ENCODE measurements at regions not wholly inside any gene's neighbourhood (a gene's known extent, or its start where the extent isn't known, plus 50 kb on each side); places are given as distances from the start of the nearest gene placed in this dataset.

DNA sequence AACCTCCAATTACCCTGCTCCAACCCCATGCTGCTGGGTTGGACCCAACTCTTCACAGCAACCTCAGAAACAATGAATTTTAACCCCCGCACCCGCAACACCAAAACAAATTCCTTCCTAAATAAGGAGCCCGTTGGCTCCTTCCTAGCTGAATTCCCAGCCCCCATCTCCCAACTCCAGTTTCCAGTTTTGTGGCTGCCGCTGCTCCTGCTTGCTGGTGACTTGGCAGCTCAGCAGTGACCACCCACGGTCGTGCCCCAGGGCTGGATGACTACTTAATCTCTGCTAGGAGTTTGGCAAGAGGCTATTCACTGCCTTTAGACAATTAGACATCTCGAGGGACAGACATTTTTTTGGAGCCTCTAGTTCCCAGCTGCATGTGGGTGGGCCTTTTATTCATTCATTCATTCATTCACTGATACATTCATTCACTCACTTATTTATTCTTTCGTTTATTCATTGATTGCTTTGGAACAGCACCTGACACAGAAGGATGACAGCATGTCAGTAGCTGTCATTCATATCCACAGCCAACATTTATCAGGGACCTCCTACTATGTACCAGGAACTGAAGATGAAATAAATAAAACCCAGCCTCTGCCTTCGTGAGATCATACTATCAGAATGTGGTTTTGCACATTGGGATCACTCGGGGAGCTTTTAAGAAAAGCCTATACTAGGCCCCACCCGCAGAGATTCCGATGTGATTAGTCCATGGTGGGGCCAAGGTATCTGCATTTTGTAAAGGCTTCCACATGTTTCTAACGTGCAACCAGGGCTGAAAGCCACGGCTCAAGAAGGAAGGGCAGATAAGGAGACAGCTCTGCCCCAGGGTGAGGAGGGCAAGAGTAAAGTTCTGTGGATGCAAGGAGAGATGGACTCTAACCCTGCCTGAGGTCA is 256.5 kb downstream of the SHQ1 start:
- DNase-seq, result no peak

- DNase-seq, result no peak
These were observed 257.5 kb downstream of the SHQ1 start for GRCh38 chr3:72590732-72591221.

DNA sequence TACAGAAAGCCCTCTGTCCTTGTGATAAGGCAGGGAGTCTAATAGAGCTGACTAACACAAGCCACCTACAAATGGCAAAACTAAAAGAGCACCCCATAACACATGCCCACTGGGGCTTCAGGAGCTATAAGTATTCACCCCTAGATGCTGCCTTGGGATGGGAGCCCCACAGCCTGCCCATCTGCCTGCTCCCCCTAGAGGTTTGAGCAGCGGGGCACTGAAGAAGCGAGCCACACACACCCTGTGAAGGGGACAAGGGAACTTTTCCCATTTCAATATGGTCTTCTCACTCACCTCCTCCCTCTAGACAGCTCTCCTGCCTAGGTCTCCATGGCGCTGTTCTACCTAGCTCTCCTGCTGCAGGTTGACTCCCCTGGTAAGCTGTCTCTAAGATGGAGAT is 261.0 kb downstream of the SHQ1 start:
- DNase-seq, result no peak

- no peak for DNase-seq
These were observed 261.6 kb downstream of the SHQ1 start for GRCh38 chr3:72586694-72587093.

DNA sequence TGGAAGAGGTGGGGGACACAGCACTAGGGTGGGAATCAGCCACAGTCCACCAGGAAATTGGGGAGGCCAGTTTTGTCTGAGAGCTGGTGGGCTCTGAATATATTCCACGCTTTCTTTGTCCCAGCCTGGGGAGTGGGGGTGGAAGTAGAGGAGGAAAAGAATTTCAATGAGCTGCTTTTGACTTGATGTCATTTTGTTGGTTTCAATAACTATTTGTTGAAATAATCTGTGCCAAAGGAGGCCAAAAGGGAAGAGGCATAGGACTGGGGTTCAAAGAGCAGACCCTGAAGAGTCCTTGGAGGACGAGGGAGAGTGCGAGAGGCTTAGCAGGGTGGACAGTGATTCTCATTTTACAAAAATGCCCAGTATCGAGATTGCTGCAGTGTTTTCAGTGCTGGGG is 262.3 kb downstream of the SHQ1 start:
- no peak for DNase-seq

GRCh38 chr3:72584262-72584661 is 264.0 kb downstream of the SHQ1 start:
- no peak for DNase-seq

DNA sequence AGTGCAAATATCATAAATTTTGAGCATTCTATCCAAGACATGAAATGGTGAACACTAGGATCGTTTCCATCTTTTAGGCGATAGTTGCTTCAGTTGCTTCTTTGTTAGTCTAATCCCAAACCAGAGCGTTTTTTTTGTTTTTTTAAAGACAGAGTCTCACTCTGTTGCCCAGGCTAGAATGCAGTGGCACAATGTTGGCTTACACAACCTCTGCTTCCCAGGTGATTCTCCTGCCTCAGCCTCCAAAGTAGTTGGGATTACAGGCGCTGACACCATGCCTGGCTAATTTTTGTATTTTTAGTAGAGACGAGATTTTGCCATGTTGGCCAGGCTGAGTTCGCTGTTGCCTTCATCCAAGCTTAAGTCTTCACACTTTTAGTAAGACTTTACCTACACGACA is 265.3 kb downstream of the SHQ1 start:
- DNase-seq, result no peak

- no peak for DNase-seq
These were observed 265.9 kb downstream of the SHQ1 start for GRCh38 chr3:72582211-72582878.

DNA sequence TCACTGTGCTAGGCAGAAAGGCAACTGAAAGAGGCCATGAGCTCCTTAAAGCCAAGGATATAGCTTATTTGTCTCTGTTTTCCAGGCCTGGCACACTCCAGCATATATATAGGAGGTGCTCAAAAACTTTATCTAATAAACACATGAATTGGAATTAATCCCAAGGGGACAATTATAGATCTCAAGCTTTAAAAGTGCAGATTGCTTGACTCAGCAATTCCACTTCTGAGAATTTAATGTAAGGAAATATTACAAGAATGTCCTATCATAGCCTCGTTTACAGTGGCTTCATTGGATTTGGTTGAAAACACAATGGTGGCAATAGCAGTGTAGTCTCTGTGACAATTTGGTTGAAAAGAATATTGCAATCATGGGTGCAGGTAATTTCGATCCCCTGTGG is 267.3 kb downstream of the SHQ1 start:
- no peak for DNase-seq

- no peak for DNase-seq
These were observed 267.9 kb downstream of the SHQ1 start for GRCh38 chr3:72580246-72580756.

- no peak for DNase-seq
These were observed 268.5 kb downstream of the SHQ1 start for GRCh38 chr3:72579581-72580245.

DNA sequence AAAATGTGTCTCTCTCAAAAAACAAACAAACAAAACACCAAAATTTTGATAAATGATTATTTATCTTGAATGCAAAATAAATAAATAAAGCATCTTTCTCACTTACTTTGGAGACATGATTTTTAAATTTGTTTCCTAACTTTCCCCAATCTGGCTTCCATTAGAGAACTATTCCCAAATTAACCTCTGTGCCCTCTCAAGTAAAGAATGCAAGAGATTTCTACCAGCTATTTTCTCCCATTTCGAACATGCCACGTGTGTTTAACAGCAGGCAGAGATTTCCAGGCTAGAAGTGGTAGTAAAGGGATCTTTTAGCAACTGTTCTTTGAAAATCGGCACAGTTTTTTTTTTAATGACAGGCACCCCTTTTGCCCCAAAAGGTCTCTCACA is 269.1 kb downstream of the SHQ1 start:
- no peak for DNase-seq

DNA sequence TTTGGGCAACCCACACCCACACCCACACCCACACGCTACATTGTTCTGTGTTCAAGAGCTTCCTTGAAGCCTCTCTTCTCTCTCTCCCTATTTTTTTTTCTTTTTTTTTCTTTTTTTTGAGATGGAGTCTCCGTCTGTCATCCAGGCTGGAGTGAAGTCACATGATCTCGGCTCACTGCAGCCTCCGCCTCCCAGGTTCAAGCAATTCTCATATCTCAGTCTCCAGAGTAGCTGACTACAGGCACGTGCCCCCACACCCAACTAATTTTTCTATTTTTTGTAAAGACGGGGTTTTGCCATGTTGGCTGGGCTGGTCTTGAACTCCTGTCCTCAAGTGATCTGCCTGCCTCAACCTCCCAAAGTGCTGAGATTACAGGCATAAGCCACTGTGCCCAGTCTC is 271.1 kb downstream of the SHQ1 start:
- DNase-seq, result no peak

GRCh38 chr3:72576563-72576962 is 271.7 kb downstream of the SHQ1 start:
- DNase-seq, result no peak

DNA sequence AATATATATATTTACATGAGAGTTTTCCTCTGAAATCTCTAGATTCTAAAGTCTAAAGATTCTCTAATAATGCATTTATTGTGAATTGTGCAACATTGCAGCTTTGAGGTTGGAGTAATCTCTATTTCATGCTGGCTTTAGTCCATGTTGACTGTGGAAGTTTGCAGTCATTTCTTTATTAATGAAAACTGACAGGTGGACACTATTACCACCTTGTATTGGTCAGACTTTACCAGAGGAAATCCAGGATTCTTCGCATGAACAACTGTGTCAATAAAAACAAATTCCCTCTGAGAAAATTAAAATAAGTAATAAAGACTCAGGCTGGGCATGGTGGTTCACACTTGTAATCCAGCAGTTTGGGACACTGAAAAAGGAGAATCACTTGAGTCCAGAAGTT is 274.1 kb downstream of the SHQ1 start:
- no peak for DNase-seq

DNA sequence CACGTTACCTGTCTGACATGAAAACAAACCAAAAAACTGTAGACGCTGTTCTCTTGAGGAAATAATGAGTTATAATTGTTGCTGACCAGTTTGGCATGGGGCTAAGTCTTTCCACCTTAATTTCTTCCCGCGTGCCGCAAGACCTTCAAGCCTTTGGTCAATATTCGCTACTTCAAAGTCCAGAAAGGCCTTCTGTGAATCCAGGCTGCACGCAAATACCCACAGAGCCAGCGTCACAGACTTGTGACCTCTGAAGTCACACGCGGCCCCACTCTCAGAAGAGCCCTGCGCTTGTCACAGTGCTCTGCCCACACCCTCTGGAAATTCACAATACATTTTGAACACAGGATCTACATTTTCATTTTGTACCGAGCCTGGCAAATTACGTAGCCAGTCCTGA is 275.2 kb downstream of the SHQ1 start:
- no peak for DNase-seq

DNA sequence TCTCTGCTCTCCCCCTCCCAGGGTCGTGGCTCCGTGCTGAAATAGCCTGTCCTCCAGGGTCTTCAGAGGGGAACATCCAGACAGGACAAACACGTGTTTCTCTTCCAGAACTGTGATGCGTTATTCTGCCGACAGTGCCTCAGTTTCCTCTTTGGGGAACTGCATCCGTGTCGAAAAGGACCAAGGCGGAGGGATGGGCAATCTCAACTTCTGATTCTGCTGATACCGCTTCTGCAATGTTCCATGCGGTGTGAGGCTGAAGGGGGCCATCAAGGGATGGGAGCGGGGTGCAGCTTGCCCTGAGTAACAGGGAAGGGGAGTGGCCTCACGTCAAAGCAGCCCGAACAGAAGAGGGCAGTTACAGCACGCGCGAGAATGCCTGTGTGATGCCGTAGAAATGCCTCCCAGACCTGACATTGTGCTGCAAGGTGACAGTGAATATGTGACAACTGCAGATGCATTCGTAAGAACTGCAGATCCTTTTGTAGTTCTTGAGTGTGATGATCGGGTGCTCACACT is 275.7 kb downstream of the SHQ1 start:
- no peak for DNase-seq

DNA sequence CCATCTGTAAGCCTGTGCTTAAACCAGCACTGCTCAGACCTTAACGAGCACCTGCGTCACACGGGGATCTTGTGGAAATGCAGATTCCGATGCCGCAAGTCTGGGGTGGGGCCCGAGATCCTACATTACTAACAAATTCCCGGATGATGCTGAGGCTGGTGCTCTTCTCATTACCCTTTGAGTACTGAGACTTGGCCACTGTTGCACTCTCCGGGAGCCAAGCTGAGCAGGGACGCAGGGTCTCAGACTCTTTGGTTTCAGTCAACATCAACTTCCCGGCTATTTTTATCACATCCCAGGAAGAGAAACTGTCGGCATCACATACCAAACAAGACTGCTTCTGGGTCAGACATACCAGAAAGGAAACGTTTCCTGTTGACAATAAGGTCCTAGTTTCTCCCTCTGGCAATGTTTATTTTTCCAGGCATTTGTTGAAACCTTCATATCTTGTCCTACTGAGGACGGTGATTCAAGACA is 276.6 kb downstream of the SHQ1 start:
- DNase-seq, result no peak

GRCh38 chr3:72571052-72571451 is 277.2 kb downstream of the SHQ1 start:
- no peak for DNase-seq

DNA sequence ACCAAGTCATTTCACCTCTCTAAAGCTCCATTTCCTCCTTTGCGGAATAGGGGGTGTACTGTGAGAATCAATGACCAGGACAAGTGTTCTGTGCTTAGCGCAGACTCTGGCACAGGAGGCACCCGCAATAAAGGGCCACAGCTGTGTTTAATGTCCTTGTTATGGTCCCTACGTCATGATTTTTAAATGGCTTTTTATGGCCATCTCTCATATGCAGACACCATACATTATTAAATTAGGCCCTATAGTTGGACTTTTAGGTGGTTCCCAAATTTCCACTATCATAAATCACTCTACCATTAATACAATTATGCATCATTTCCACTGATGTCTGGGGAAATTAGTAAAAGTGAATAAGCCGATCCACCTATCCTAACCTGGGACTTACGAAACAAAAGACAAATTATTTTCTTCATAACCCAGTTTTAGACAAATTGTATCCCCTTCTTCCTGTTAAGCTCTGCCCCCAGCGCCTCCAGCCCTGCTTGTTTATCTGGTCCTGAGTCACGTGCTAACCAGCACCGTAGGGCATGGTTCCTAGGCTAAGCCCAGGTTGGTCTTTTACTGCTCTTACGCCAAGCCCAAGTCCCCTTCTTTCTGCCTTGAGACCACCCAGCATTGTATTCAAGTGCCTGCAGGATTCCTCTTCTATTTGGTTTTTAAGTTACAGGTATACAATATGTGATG is 278.3 kb downstream of the SHQ1 start:
- DNase-seq, result no peak

DNA sequence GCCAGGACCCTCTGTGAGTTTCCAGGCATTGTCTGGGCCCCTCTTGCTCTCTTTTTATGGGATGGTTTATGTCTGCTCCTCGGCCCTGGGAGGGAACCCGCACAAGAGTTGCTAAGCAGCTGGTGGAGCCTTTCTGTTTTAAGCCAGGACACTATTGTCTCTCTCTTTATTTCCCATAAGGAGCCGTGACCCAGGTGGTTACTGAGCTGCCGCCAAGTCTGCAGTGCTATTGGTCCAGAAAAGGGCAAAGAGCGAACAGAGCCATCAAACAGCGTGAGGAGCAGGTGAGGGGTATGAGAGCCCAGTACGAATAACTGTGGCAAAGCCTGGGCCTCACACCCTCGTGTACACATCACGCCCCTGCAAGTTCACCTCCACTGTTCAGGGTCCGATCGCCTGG is 280.2 kb downstream of the SHQ1 start:
- DNase-seq, result no peak

DNA sequence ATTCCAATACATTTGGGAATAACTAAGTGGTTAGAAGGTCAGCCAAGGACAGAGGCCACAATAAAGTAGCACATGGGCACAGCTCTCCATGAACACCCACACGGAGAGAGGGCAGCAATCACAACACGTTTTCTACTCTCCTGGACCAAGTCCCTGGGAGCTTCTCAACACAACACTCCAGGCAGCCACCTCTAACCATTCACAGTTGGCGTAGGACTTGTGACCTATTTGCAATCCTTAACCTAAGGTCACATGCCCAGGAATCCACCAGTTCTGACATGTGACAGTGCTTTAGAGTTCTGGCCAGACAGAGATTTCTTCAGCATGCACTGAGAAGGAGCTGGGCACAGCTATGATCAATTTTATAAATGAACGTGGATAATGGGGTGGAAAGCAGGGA is 280.8 kb downstream of the SHQ1 start:
- no peak for DNase-seq

GRCh38 chr3:72565593-72565992 is 282.7 kb downstream of the SHQ1 start:
- DNase-seq, result no peak
